K562 (cell line): ENCODE measurements at regions not wholly inside any gene's neighbourhood (a gene's known extent, or its start where the extent isn't known, plus 50 kb on each side); places are given as distances from the start of the nearest gene placed in this dataset.

Experiments used
- ATAC-seq: fragments of 200-7000 bp; cut with Tn5 transposase; 3 replicates; pipeline ENCODE4 v1.9.1; 2020; ENCODE audit warnings: moderate library complexity
- BruUV-seq: library from RNA; stranded (reverse); fragments of 400-500 nt; replicated peaks from 2 replicates; lab custom pipeline; 2021; lab: Mats Ljungman, UMichigan
- CTCF ChIA-PET: fragments of 300-600 bp; formaldehyde crosslinking; extraction: SDS; loops from one replicate; lab custom pipeline; 2021; ENCODE audit warnings: low intra/inter-chr PET ratio; lab: Yijun Ruan, JAX
- POLR2A ChIA-PET: fragments of 300-600, 350-650 bp; sonication (Branson Sonifier 250); formaldehyde crosslinking; extraction: SDS; loops from one replicate; lab custom pipeline; 2021; ENCODE audit warnings: antibody characterized with exemption, inconsistent platforms; lab: Yijun Ruan, JAX
- DNase-seq, 4 experiments: peaks; one replicate each; pipeline versions ENCODE4 v3.0.0 to v3.0.0-alpha.2; 2011 to 2018; ENCODE audit warnings: low spot score in 3 of 4, mixed read lengths in 3 of 4; ENCODE audit errors: extremely low read depth in 1 of 4
- FAIRE-seq: peaks from 2 replicates; lab custom pipeline; 2011; peaks lifted over from hg19 to GRCh38; lab: Jason Lieb, UNC
- H2AFZ ChIP-seq: 2 replicates; pipeline ENCODE4 v1.6.0; 2011; ENCODE audit warnings: low read depth, low read length, control low read depth, inconsistent platforms
- H3K27ac ChIP-seq: fragments of 200-600 bp; 3 replicates; pipeline ENCODE4 v1.8.0; 2011; ENCODE audit warnings: low read depth, mild to moderate bottlenecking, control low read depth, inconsistent platforms, low read length, moderate library complexity, mixed read lengths; ENCODE audit errors: extremely low read depth
- H3K27me3 ChIP-seq, 2 experiments: fragments of 300-600 bp in 1 of 2; 2 replicates in 1 of 2; 3 replicates in 1 of 2; pipeline versions ENCODE4 v1.6.0 to v1.8.0; 2011; ENCODE audit warnings: inconsistent platforms in 2 of 2, low read length in 2 of 2, mild to moderate bottlenecking in 1 of 2, mixed read lengths in 1 of 2, moderate library complexity in 1 of 2; ENCODE audit not compliant: control insufficient read depth in 2 of 2, insufficient read depth in 2 of 2
- H3K36me3 ChIP-seq: fragments of 300-600 bp; 3 replicates; pipeline ENCODE4 v1.8.0; 2011; ENCODE audit warnings: mild to moderate bottlenecking, low read length, inconsistent platforms; ENCODE audit not compliant: control insufficient read depth, insufficient read depth
- H3K4me1 ChIP-seq, 2 experiments: fragments of 200-600 bp in 1 of 2; replicated peaks in 1 of 2; 2 replicates in 1 of 2; 3 replicates in 1 of 2; pipeline versions ENCODE4 v1.5.1 to v1.8.0; 2011; ENCODE audit warnings: inconsistent platforms in 2 of 2, low read length in 2 of 2, mild to moderate bottlenecking in 1 of 2, mixed read lengths in 1 of 2, moderate library complexity in 1 of 2; ENCODE audit not compliant: control insufficient read depth in 2 of 2, insufficient read depth in 2 of 2
- H3K4me2 ChIP-seq: 2 replicates; pipeline ENCODE4 v1.6.1; 2011; ENCODE audit warnings: low read length, control low read depth, inconsistent platforms, mixed read lengths; ENCODE audit not compliant: insufficient read depth
- H3K4me3 ChIP-seq: fragments of 200-600 bp; sonication (generic), shearing (Covaris generic); 2 replicates; pipeline ENCODE4 v1.5.1; 2016; ENCODE audit warnings: control low read depth, inconsistent platforms
- H3K79me2 ChIP-seq: fragments of 200-600 bp; 3 replicates; pipeline ENCODE4 v1.8.0; 2011; ENCODE audit warnings: low read length, inconsistent platforms; ENCODE audit not compliant: control insufficient read depth, insufficient read depth
- H3K9ac ChIP-seq, 2 experiments: 2 replicates each; pipeline versions ENCODE4 v1.6.0 to v1.6.1; 2011; ENCODE audit warnings: low read depth in 2 of 2, low read length in 2 of 2, control low read depth in 1 of 2, inconsistent platforms in 1 of 2, mild to moderate bottlenecking in 1 of 2, mixed read lengths in 1 of 2; ENCODE audit not compliant: insufficient read depth in 1 of 2
- H3K9me1 ChIP-seq: one replicate; pipeline ENCODE4 v1.6.0; 2011; ENCODE audit warnings: inconsistent platforms, mild to moderate bottlenecking, low read length, moderate library complexity; ENCODE audit not compliant: control insufficient read depth, insufficient read depth
- H3K9me3 ChIP-seq: replicated peaks from 2 replicates; pipeline ENCODE4 v1.5.1; 2011; ENCODE audit warnings: low read depth, low read length, inconsistent platforms; ENCODE audit not compliant: control insufficient read depth, insufficient read depth
- H4K20me1 ChIP-seq: replicated peaks from 2 replicates; pipeline ENCODE4 v1.6.1; 2011; ENCODE audit warnings: low read length, inconsistent platforms, mixed read lengths; ENCODE audit not compliant: control insufficient read depth, insufficient read depth
- CREBBP ChIP-seq: IDR thresholded peaks from one replicate; pipeline ENCODE4 v1.6.1; 2012; ENCODE audit warnings: low read depth, mild to moderate bottlenecking, control low read depth, inconsistent platforms, low read length
- KDM1A ChIP-seq, 2 experiments: fragments of 450-650 bp; IDR thresholded peaks; 2 replicates each; pipeline ENCODE4 v1.6.1; 2016; ENCODE audit warnings: mild to moderate bottlenecking in 2 of 2
- MYBL2 ChIP-seq, 2 experiments: fragments of 450-650 bp in 1 of 2; sonication (generic) in 1 of 2; formaldehyde crosslinking in 1 of 2; IDR thresholded peaks; 2 replicates each; pipeline versions ENCODE4 v1.6.1 to v1.8.1; 2017 to 2022; ENCODE audit warnings: borderline replicate concordance in 1 of 2, inconsistent platforms in 1 of 2, low read depth in 1 of 2, mild to moderate bottlenecking in 1 of 2, missing genetic modification reagents in 1 of 2, moderate library complexity in 1 of 2
- NFIC ChIP-seq: fragments of 450-650 bp; IDR thresholded peaks from 2 replicates; pipeline ENCODE4 v1.6.1; 2017; ENCODE audit warnings: mild to moderate bottlenecking, inconsistent platforms
- RBBP5 ChIP-seq: fragments of 200-600 bp; sonication (generic); IDR thresholded peaks from 2 replicates; pipeline ENCODE4 v1.6.1; 2012; ENCODE audit warnings: borderline replicate concordance, mild to moderate bottlenecking, low read length, control low read depth, inconsistent platforms; ENCODE audit not compliant: insufficient read depth, poor library complexity, severe bottlenecking
- SRSF3 ChIP-seq: fragments of 200-400 bp; formaldehyde crosslinking; IDR thresholded peaks from 2 replicates; pipeline ENCODE4 v1.6.1; 2016; ENCODE audit warnings: mild to moderate bottlenecking, low read length, moderate library complexity; ENCODE audit not compliant: insufficient read depth
- SRSF7 ChIP-seq: fragments of 200-400 bp; formaldehyde crosslinking; optimal IDR thresholded peaks from 2 replicates; pipeline ENCODE3; 2017; ENCODE audit warnings: mild to moderate bottlenecking, low read depth, low read length
- ZBTB11 ChIP-seq, 3 experiments: fragments of 200-800 bp in 1 of 3; fragments of 250-450 bp in 1 of 3; fragments of 450-650 bp in 1 of 3; sonication (Bioruptor Pico) in 1 of 3; sonication (Bioruptor generic) in 1 of 3; formaldehyde crosslinking in 1 of 3; IDR thresholded peaks; 2 replicates each; pipeline versions ENCODE4 v1.6.1 to v1.8.0; 2016 to 2022; ENCODE audit warnings: mild to moderate bottlenecking in 2 of 3, missing genetic modification characterization in 2 of 3, missing compliant biosample characterization in 1 of 3, moderate library complexity in 1 of 3
- ZNF263 ChIP-seq: sonication (generic); formaldehyde crosslinking; IDR thresholded peaks from 2 replicates; pipeline ENCODE4 v1.8.0; 2022; ENCODE audit warnings: mild to moderate bottlenecking, missing genetic modification reagents, borderline replicate concordance
- WGBS: fragments of 100-300 bp; shearing (Covaris generic); methylation state at CpG from one replicate; pipeline ENCODE4 v1.1.6; 2016; ENCODE audit warnings: low coverage, mixed read lengths; ENCODE audit not compliant: insufficient coverage; ENCODE audit errors: missing lambda C conversion rate; 5-methylcytosine and 5-hydroxymethylcytosine counted together
- in situ Hi-C: fragments of 300-500 bp; cut with MboI; formaldehyde crosslinking; loops from 4 replicates; pipeline ENCODE4 v1.15.0; 2018; ENCODE audit warnings: inconsistent platforms, mixed read lengths
- intact Hi-C: fragments of 100-400 bp; cut with micrococcal nuclease; formaldehyde crosslinking; loops from 2 replicates; pipeline ENCODE4 v1.14.2; 2022

- Histone ChIP-seq H3K79me2 (no peaks in the 10 kb centered on the region), H2AFZ (no peak overlapping the region), H4K20me1 (no peaks in the 10 kb centered on the region), H3K4me1 (no peaks in the 10 kb centered on the region), H3K4me2 (no peak overlapping the region), H3K27ac (no peak overlapping the region), H3K36me3 (no peaks in the 10 kb centered on the region), H3K27me3 (no peaks in the 10 kb centered on the region), H3K9ac (no peak overlapping the region), H3K9me1 (no peaks in the 10 kb centered on the region), H3K9me3 (no peaks in the 10 kb centered on the region), H3K4me3 (no peak overlapping the region)
- in situ Hi-C loops, result no loop called here
- CTCF ChIA-PET, result no interaction called here
- intact Hi-C loops, result no loop called here
- DNase-seq (no peak), ATAC-seq (no peak), FAIRE-seq (no peak)
- WGBS, result 0% methylated on average over 4 of the region's 4 CpGs
- BruUV-seq, result no TSS peak
- no peak for TF ChIP-seq MYBL2 (IDR thresholded peaks at IDR 0.05; ENCODE audit: low read depth)
- no peak for TF ChIP-seq MYBL2 (CRISPR knock-in tag; IDR thresholded peaks at IDR 0.05; ENCODE audit: borderline replicate concordance)
- TF ChIP-seq RBBP5, result no peak
- TF ChIP-seq KDM1A (IDR thresholded peaks at IDR 0.05), result no peak
- no peak for TF ChIP-seq CREBBP
- TF ChIP-seq ZBTB11 (CRISPR knock-in tag; IDR thresholded peaks at IDR 0.05), result no peak
- no peak for TF ChIP-seq ZNF263 (CRISPR knock-in tag)
- TF ChIP-seq NFIC, result no peak
- no peak for TF ChIP-seq SRSF3
- TF ChIP-seq SRSF7, result no peak
- POLR2A ChIA-PET, result no interaction called here
Measured at GRCh38 chr3:147930232-147930807, 521.2 kb downstream of the ZIC1 start.
